ENCODE measurements at regions not wholly inside any gene's neighbourhood (a gene's known extent, or its start where the extent isn't known, plus 50 kb on each side); places are given as distances from the start of the nearest gene placed in this dataset.

DNA sequence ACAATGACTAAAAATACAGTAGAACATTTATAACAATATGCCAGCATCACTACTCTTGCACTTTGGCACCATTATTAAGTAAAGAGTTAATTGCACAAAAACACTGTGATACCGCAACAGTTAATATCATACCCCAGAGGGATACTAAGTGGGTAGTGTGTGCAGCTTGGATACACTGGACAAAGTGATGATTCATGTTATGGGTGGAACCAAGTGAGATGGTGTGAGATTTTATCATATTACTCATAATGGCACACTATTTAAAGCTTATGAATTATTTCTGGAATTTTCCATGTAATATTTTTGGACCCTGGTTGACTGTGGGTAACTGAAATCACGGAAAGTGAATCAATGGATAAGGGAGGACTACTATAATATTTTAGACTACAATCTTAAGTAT, 265.3 kb downstream of the PCDH18 start:
- TF ChIP-seq, protein P1, sequence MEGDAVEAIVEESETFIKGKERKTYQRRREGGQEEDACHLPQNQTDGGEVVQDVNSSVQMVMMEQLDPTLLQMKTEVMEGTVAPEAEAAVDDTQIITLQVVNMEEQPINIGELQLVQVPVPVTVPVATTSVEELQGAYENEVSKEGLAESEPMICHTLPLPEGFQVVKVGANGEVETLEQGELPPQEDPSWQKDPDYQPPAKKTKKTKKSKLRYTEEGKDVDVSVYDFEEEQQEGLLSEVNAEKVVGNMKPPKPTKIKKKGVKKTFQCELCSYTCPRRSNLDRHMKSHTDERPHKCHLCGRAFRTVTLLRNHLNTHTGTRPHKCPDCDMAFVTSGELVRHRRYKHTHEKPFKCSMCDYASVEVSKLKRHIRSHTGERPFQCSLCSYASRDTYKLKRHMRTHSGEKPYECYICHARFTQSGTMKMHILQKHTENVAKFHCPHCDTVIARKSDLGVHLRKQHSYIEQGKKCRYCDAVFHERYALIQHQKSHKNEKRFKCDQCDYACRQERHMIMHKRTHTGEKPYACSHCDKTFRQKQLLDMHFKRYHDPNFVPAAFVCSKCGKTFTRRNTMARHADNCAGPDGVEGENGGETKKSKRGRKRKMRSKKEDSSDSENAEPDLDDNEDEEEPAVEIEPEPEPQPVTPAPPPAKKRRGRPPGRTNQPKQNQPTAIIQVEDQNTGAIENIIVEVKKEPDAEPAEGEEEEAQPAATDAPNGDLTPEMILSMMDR (IDR thresholded peaks at IDR 0.05; ENCODE audit: low read length), result no peak
- no peak for TF ChIP-seq EZH2 (IDR thresholded peaks at IDR 0.05; ENCODE audit: borderline replicate concordance, low read length)

Data from OCI-LY1 (cell line).